ENCODE measurements at regions not wholly inside any gene's neighbourhood (a gene's known extent, or its start where the extent isn't known, plus 50 kb on each side); places are given as distances from the start of the nearest gene placed in this dataset.

DNA sequence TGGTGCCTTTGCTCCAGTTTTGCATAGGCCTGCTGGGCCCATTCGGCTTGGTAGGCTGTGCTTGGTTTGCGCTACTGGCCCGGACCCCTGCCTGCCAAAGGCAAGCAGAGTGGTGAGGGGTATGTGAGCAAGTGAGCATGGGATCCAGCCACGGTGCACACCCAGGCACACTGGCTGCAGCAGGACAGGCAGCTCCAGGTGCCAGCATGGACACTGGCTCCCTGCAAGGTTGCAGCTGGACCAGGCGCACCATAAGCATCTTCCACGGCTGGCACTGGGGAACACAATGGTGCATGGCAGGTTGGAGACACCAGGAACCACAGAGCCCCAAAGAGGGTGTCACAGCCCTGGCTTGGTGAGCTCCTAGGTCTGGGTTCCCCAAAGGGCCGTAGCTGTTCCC is 693.5 kb upstream of the PTBP2 start:
- Histone ChIP-seq H3K4me3 (no peak overlapping the region), H3K9me3 (no peaks in the 10 kb centered on the region), H3K36me3 (no peaks in the 10 kb centered on the region), H3K27me3 (no peaks in the 10 kb centered on the region; the same call in 1 of the 2 replicates)
- no peak for DNase-seq

DNA sequence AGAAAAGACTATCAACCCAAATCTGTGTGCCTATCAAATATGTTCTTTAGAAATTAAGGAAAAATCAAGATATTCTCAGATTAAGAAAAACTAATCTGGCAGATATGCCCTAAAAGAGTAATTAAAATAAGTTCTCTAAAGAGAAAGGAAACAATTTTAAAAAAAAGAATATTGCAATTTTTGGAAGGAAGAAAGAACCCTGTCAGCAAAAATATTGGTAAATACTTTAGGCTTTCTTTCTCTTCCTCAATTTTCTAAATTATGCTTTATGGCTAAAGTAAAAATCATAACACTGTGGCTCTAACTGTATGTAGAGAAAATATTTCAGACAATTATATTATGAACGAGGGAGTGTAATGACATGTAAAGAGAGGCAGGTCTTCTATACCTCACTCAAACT is 691.3 kb upstream of the PTBP2 start:
- H3K27me3 ChIP-seq, result peaks cover under 1% of the 10 kb centered on the region; the same call in 1 of the 2 replicates
- no peaks in the 10 kb centered on the region for H3K9me3 ChIP-seq
- H3K4me3 ChIP-seq, result no peak overlapping the region
- H3K36me3 ChIP-seq, result no peaks in the 10 kb centered on the region
- no peak for DNase-seq

DNA sequence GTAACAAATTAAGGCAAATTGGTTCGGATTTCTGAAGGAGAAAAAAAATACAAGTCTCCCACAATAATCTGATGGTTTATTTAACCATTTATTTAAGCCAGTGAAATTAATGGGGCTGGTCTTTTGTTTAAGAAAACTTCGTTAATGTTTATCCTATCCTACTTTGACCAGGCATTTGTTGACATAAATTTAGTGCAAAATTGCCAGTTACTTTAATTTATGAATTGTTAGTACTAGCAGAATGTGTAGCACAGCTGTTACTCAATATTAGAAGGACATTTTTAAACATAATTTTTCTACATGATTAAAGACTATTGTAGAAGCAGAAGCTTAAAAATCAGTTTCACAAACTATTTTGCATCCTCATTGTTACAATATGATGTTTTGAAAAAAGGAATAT is 687.6 kb upstream of the PTBP2 start:
- Histone ChIP-seq H3K9me3 (no peaks in the 10 kb centered on the region), H3K36me3 (no peaks in the 10 kb centered on the region), H3K27me3 (peaks cover 5% of the 10 kb centered on the region), H3K4me3 (no peak overlapping the region)
- DNase-seq, result no peak

DNA sequence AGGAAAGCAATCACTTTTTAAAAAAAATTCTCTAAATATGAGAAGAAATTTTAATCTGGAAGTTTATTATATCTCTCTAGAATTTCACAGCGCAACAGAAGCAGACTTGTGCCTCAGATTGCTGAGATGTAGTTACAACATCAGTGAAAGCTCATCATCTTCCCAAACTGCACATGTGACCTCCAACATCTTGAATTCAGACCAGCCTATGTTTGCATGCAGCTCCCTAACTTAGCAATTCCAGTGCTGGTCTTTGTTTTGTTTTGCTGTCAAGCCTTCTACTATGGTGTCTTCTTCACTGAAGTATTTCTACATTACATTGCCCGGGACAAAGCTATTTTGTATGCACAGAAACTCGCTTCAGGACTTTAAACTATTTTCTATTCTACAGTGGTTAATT is 684.8 kb upstream of the PTBP2 start:
- no peaks in the 10 kb centered on the region for H3K36me3 ChIP-seq
- no peak overlapping the region for H3K4me3 ChIP-seq
- H3K9me3 ChIP-seq, result no peaks in the 10 kb centered on the region
- no peak for DNase-seq
- H3K27me3 ChIP-seq, result peaks cover 5% of the 10 kb centered on the region; the same call in 1 of the 2 replicates

DNA sequence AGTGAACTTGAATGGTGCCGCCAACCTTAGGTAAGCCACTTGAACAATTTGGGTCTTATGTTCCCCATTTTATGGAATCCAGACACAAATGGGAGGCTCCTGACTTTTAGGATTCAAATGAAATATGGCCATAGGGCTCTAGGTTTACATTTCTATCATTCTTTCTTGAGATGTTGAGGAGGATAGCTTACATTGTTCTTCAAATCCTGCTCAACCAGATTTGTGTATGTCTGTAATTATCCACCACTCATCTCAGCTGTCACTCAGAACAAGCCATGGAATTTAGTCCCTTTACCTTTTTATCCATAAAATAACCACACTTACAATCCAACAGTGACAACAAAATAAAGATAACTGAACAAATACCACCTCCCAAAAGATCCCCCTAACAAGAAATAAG is 682.9 kb upstream of the PTBP2 start:
- peaks cover 5% of the 10 kb centered on the region; the same call in 1 of the 2 replicates for H3K27me3 ChIP-seq
- no peaks in the 10 kb centered on the region for H3K9me3 ChIP-seq
- no peak overlapping the region for H3K4me3 ChIP-seq
- DNase-seq, result no peak
- no peaks in the 10 kb centered on the region for H3K36me3 ChIP-seq

DNA sequence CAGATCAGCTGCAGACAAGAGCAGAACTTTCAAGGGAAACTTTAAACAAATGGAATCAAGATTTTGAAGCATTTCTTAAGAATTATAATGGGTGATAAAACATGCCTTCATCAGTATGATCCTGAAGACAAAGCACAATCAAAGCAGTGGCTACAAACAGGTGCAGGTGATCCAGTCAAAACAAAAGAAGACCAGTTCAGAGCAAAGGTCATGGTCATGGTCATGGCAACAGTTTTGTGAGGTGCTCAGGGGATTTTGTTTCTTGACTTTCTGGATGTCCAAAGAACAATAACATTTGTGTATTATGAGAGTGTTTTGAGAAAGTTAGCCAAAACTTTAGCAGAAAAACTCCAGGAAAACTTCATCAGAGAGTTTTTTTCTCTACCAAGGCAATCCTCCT is 681.7 kb upstream of the PTBP2 start:
- Histone ChIP-seq H3K36me3 (no peaks in the 10 kb centered on the region), H3K27me3 (peaks cover 5% of the 10 kb centered on the region; the same call in 1 of the 2 replicates), H3K4me3 (no peak overlapping the region), H3K9me3 (no peaks in the 10 kb centered on the region)
- no peak for DNase-seq

DNA sequence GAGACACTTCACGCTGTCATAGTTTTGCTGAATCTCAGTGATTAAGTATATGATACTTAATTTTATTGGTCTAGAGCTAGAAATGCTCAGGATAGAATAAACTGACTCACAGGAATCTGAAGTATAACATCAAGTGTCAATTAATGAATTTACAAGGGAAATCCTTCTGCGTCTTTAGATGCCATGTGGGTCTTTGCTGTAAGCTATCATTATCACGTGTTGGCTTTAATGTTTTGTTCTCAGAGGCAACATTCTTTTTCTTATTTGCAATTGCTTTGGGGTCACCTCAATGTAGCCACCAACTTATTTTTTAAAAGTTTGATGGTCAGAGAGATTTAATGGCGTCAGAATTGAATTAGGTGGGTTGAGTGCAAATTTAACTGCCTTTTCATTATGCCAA is 680.1 kb upstream of the PTBP2 start:
- Histone ChIP-seq H3K27me3 (no peaks in the 10 kb centered on the region; the same call in 1 of the 2 replicates), H3K36me3 (no peaks in the 10 kb centered on the region), H3K4me3 (no peak overlapping the region), H3K9me3 (no peaks in the 10 kb centered on the region)
- DNase-seq, result no peak

DNA sequence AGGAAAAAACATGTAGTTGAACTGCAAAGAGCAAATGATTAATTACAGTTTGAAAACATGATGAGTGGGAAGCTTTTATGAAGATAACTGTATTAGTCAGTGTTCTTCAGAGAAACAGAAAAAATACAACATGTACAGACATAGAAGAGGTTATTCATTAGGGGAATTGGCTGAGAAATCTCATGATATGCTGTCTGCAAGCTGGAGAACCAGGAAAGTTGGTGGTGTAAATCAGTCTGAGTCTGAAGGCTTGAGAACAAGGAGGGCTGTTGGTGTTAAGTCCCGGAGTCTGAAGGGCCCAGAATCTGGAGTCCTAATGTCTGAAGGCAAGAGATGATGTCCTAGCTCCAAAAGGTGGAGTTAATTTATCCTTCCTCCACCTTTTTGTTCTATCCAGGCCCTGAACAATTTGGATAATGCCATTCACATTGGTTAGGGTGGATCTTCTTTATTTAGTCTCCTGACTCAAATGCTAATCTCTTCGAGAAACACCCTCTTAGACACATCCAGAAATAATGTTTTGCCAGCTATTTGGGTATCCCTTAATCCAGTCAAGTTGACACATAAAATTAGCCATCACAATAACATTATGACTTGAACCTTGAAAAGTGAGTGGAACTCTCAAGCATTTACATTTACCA is 672.9 kb upstream of the PTBP2 start:
- Histone ChIP-seq H3K27me3 (no peaks in the 10 kb centered on the region), H3K36me3 (no peaks in the 10 kb centered on the region), H3K9me3 (no peaks in the 10 kb centered on the region), H3K4me3 (no peak overlapping the region)
- no peak for DNase-seq

DNA sequence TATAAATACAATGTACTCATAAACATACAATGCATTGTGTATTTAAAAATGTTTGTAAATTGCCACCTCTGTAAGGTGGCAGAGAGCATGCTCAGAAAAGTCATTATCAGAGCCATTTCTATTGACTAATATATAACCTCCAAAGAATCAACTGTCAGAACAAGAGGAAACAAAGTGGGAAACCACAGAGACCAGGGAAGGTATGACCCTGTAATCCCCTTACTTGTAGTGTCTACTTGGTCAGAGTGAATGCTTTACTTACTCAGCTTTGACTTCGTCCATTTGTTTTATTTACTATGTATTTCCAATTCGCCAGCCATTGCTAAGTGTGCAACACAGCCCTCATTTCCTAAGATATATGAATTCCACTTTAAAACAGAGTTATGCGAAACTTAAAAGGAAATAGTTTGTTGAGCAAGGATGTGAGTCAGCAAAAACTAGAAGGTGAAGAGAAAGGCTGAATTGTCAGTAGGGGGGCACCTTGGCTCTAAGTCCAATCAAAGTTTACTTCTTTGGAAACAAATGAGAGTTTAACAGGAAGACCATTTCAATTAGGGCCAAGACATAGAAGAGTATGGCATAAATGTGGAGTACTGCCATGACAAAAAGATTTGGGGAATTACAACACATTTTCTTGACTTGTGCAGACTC is 671.7 kb upstream of the PTBP2 start:
- DNase-seq, result no peak
- H3K27me3 ChIP-seq, result no peaks in the 10 kb centered on the region
- H3K4me3 ChIP-seq, result no peak overlapping the region
- no peaks in the 10 kb centered on the region for H3K36me3 ChIP-seq
- no peaks in the 10 kb centered on the region for H3K9me3 ChIP-seq

DNA sequence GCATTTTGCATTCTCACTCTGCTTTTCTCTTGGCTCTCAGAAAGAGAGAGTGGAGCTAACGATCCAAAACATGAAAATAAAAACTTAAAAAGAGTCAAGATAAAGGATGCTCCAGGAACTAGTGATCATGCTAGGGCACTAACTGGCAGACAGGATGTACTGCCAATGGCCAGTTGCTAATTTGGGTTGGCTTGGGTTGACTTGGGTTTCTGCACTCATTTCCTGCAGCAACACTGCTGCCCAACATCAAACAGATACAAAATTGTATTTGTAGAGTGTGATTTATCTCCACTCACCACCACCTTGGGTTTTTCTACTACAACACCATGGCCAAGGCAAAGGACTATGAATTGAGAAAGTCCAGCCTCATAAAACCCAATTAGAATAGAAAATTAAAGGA is 662.3 kb upstream of the PTBP2 start:
- Histone ChIP-seq H3K27me3 (no peaks in the 10 kb centered on the region), H3K9me3 (no peaks in the 10 kb centered on the region), H3K36me3 (no peaks in the 10 kb centered on the region), H3K4me3 (no peak overlapping the region)
- DNase-seq, result no peak

DNA sequence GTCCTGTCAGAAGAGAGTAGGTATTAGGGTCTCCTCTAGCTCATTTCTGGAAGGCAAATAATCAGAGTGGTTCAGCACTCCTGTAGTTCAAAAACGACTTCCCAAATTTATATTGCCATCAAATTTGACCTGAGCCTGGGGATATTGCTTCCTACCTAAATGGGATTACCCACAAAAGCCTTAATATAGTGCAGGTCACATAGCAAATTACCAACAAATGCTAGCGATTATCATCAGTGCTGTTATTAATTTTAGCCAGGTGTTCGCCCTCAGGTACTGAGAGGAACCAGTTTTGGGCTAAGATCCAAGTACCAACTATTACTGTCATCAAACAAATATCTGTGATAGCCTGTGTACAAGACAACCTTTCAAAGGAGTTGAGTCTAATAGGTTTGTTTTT is 661.8 kb upstream of the PTBP2 start:
- Histone ChIP-seq H3K9me3 (no peaks in the 10 kb centered on the region), H3K27me3 (no peaks in the 10 kb centered on the region), H3K4me3 (no peak overlapping the region), H3K36me3 (no peaks in the 10 kb centered on the region)
- no peak for DNase-seq

DNA sequence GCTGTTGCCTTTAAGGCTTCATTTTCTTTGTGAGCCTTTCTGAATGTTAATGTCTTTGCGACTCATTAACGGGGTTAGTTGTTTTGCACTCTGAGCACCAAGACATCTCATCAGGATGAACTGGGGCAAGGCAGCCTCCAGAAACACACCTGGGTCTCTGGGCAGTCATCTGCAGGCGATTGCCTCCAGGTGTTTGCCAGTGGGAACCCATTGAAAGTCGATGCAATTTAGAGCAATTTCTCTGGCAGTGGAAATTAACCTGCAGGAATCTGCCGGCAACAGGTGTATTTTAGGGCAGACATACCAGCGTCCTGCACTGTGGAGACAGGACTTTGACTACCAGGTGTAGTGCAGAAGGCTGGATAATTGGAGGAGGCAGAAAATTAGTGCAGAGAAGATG is 661.0 kb upstream of the PTBP2 start:
- no peaks in the 10 kb centered on the region for H3K27me3 ChIP-seq
- H3K9me3 ChIP-seq, result no peaks in the 10 kb centered on the region
- no peak overlapping the region for H3K4me3 ChIP-seq
- DNase-seq, result no peak
- H3K36me3 ChIP-seq, result no peaks in the 10 kb centered on the region

DNA sequence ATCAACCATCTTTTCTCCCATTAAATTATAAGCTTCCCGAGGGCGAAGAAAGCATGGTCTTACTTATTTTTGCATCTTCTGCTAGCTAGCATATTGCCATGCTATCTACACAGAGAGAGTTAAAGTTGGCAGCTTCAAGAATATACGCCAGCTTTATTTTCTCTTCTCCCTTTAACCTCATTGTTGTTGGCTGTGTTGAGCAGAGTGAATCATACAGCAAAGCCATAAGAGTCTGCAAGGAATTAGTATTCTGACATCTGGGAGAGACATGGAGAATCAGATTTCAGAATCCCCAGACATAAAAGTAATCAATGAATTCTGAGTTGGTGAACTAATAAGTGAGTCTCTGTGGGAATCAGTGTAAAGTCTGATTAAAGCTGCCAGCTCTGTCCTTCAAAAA is 649.6 kb upstream of the PTBP2 start:
- Histone ChIP-seq H3K4me3 (no peak overlapping the region), H3K9me3 (no peaks in the 10 kb centered on the region), H3K27me3 (no peaks in the 10 kb centered on the region), H3K36me3 (no peaks in the 10 kb centered on the region)
- DNase-seq, result peak; percentile 4

DNA sequence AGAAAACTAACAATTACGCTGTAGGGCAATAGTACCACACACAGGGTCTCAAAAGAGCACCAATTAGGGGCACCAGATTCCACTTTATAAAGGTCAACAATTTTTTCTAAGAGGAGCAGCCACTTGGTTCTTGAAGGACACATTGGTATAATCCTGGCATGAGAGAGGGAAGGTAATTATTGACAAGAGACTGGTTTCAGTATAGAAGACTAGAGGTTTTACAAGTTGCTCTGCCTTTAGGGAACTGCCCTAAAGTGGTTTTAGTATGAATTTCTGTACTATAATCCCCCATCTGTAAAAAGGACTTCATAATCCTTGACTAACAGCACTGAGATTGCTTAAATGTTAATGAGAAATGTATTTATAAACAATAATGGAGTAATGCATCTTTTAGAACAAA is 648.5 kb upstream of the PTBP2 start:
- H3K4me3 ChIP-seq, result no peak overlapping the region
- no peaks in the 10 kb centered on the region for H3K36me3 ChIP-seq
- no peaks in the 10 kb centered on the region for H3K27me3 ChIP-seq
- no peak for DNase-seq
- no peaks in the 10 kb centered on the region for H3K9me3 ChIP-seq

DNA sequence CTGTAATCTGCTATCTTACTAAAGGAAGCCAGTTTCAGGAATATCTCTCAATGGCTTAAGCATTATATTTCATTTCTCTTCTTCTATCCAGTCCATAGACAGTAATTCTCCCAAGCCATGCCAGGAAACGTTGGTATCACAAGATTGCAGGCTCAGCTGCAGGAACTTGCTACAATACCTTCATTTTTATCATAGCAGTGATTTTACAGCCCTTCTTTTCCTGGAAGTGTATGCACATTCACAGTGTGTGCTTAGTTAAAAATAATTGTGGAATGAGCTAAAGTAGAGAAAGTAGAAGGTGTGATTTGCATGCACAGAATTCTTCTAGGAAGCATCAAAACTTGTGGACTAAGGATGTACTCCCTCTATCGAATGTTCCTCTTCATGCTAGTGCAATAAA is 647.2 kb upstream of the PTBP2 start:
- H3K9me3 ChIP-seq, result no peaks in the 10 kb centered on the region
- no peaks in the 10 kb centered on the region for H3K27me3 ChIP-seq
- no peak for DNase-seq
- no peaks in the 10 kb centered on the region for H3K36me3 ChIP-seq
- no peak overlapping the region for H3K4me3 ChIP-seq

DNA sequence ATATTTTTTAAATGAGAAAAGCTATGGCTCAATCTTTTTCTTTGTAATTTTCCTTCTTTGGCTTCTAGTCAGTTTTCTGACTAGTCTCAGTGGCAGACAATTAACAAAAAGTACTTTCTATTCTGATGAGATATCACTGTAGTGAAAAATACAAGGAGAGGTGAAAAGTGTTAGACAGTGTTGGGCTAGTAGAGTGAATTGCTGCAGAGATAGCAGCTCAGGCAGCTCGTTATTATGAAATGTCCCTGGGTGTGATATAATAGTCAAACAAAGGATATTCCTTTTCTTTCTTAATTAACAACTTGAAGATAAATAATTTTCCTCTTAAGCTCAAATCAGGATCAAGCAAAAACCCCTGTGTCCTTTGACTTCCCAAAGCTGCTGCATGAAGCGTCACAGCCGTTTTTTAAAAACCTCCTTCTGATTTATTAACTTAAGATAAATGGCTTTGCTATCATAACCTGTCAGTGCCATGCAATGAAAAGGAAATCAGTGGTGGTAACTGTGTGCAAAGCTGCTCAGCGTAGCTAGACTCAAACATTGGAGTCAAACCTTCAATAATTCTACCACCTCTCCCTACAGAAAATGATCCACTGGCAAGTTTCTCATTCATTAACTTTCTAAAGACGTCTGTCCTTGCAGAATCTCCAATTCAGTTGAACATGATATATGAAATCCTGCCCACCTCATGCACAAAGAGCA is 646.6 kb upstream of the PTBP2 start:
- H3K9me3 ChIP-seq, result no peaks in the 10 kb centered on the region
- no peak for DNase-seq
- H3K27me3 ChIP-seq, result no peaks in the 10 kb centered on the region
- no peak overlapping the region for H3K4me3 ChIP-seq
- no peaks in the 10 kb centered on the region for H3K36me3 ChIP-seq

DNA sequence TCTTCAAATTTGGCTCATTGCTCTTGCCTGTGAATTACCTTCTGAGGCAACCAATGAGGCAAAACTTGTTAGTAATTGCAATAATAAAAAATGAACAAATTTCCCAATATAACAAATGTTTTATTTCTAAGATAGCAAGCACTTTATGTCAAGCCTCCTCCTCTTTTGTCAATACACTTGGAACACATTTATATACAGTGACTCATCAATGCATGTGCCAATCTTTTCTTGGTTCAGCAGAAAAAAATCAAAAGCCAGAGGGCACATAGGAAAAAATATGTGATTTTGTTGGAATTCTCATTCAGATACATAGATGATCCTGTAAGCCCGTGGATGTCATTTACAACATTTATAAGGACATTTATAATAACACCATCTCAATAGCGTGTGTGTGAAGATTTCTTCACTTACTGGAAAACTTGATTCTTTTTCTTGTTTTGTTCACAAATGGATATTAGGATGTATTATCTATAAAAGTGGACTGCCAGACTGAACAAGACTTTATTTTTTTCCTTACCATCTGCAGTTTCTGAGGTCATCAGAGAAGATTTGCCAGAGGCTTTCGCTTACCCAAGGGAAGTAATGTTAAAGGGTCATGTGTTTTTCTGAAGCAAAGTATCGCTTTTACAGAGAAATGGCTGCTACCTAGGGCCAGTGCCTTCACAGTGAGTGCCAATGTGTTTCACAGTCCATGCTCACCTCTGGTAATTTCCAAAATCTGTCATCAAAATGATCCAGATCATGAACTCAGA is 645.7 kb upstream of the PTBP2 start:
- H3K9me3 ChIP-seq, result no peaks in the 10 kb centered on the region
- no peak for DNase-seq
- H3K36me3 ChIP-seq, result no peaks in the 10 kb centered on the region
- no peak overlapping the region for H3K4me3 ChIP-seq
- H3K27me3 ChIP-seq, result no peaks in the 10 kb centered on the region

Data from MG63 (cell line).